ENCODE measurements at regions not wholly inside any gene's neighbourhood (a gene's known extent, or its start where the extent isn't known, plus 50 kb on each side); places are given as distances from the start of the nearest gene placed in this dataset.

- WGBS, 2 donors = 73 to 78% methylated on average over 2 of the region's 2 CpGs
- intact Hi-C loops (cut with DNase I; ENCODE audit: low total_unique reads) = no loop called here
- Histone ChIP-seq H3K4me1 (no peaks in the 10 kb centered on the region), H3K4me3 (no peak overlapping the region), H3K9me3 (no peaks in the 10 kb centered on the region), H3K27me3 (no peaks in the 10 kb centered on the region), H3K36me3 (ENCODE audit: low read depth, missing control alignments) (no peaks in the 10 kb centered on the region), H3K27ac (no peak overlapping the region)
- DNase-seq = peak; percentile 23
- no peak for TF ChIP-seq POLR2A (IDR thresholded peaks at IDR 0.05)
- TF ChIP-seq CTCF (IDR thresholded peaks at IDR 0.05) = peak in 1 of 3 experiments; percentile 24
Observed at GRCh38 chr4:24032371-24032989, 142.6 kb upstream of the PPARGC1A start.

GRCh38 chr4:24026596-24026995, 136.7 kb upstream of the PPARGC1A start:
- intact Hi-C loops (cut with DNase I; ENCODE audit: low total_unique reads) = no loop called here
- TF ChIP-seq POLR2A (IDR thresholded peaks at IDR 0.05) (no peak), CTCF (IDR thresholded peaks at IDR 0.05) (no peak)
- Histone ChIP-seq H3K4me3 (no peak overlapping the region), H3K9me3 (no peaks in the 10 kb centered on the region), H3K36me3 (ENCODE audit: low read depth, missing control alignments) (no peaks in the 10 kb centered on the region), H3K27ac (no peak overlapping the region), H3K4me1 (no peaks in the 10 kb centered on the region), H3K27me3 (no peaks in the 10 kb centered on the region)
- 87 to 88% methylated on average over 4 of the region's 4 CpGs for WGBS, 2 donors
- DNase-seq = no peak

- Histone ChIP-seq H3K27ac (no peak overlapping the region), H3K9me3 (no peaks in the 10 kb centered on the region), H3K27me3 (no peaks in the 10 kb centered on the region), H3K4me3 (no peak overlapping the region), H3K36me3 (ENCODE audit: low read depth, missing control alignments) (no peaks in the 10 kb centered on the region), H3K4me1 (no peaks in the 10 kb centered on the region)
- no peak for DNase-seq
- 56 to 58% methylated on average over 4 of the region's 4 CpGs for WGBS, 2 donors
- intact Hi-C loops (cut with DNase I; ENCODE audit: low total_unique reads) = no loop called here
- TF ChIP-seq POLR2A (IDR thresholded peaks at IDR 0.05) = no peak
- TF ChIP-seq CTCF (IDR thresholded peaks at IDR 0.05) = no peak
Observed at GRCh38 chr4:24024605-24025004, 134.8 kb upstream of the PPARGC1A start.

GRCh38 chr4:24024157-24024556, 134.3 kb upstream of the PPARGC1A start:
- Histone ChIP-seq H3K36me3 (ENCODE audit: low read depth, missing control alignments) (no peaks in the 10 kb centered on the region), H3K4me3 (no peak overlapping the region), H3K4me1 (no peaks in the 10 kb centered on the region), H3K27ac (no peak overlapping the region), H3K9me3 (no peaks in the 10 kb centered on the region), H3K27me3 (no peaks in the 10 kb centered on the region)
- DNase-seq = no peak
- WGBS, 2 donors = 76 to 81% methylated on average over 4 of the region's 4 CpGs
- TF ChIP-seq CTCF (IDR thresholded peaks at IDR 0.05) (no peak), POLR2A (IDR thresholded peaks at IDR 0.05) (no peak)
- intact Hi-C loops (cut with DNase I; ENCODE audit: low total_unique reads) = no loop called here

GRCh38 chr4:24015782-24016181, 125.9 kb upstream of the PPARGC1A start:
- Histone ChIP-seq H3K4me3 (no peak overlapping the region), H3K9me3 (no peaks in the 10 kb centered on the region), H3K36me3 (ENCODE audit: low read depth, missing control alignments) (no peaks in the 10 kb centered on the region), H3K27me3 (no peaks in the 10 kb centered on the region), H3K27ac (no peak overlapping the region), H3K4me1 (no peaks in the 10 kb centered on the region)
- WGBS, 2 donors = 85 to 89% methylated on average over 1 of the region's 1 CpG
- TF ChIP-seq POLR2A (IDR thresholded peaks at IDR 0.05) = no peak
- no peak for TF ChIP-seq CTCF (IDR thresholded peaks at IDR 0.05)
- intact Hi-C loops (cut with DNase I; ENCODE audit: low total_unique reads) = no loop called here
- DNase-seq = no peak
